OCI-LY3 (cell line): ENCODE measurements at regions not wholly inside any gene's neighbourhood (a gene's known extent, or its start where the extent isn't known, plus 50 kb on each side); places are given as distances from the start of the nearest gene placed in this dataset.

Experiments used
- H2AFZ ChIP-seq: fragments of 200-600, 300-600 bp; shearing (Covaris generic); 2 replicates; pipeline ENCODE4 v1.6.0; 2014; ENCODE audit warnings: antibody characterized with exemption, low read depth, low read length
- H3K27ac ChIP-seq: fragments of 200-600, 300-600 bp; sonication (generic); 2 replicates; pipeline ENCODE4 v1.5.1; 2014; ENCODE audit warnings: mild to moderate bottlenecking, low read length, moderate library complexity, mixed read lengths
- H3K27me3 ChIP-seq: fragments of 200-600, 300-600 bp; sonication (generic); 2 replicates; pipeline ENCODE4 v1.6.1; 2014; ENCODE audit warnings: low read depth, low read length, mixed read lengths
- H3K36me3 ChIP-seq: fragments of 200-600, 300-600 bp; sonication (generic); replicated peaks from 2 replicates; pipeline ENCODE3; 2014; ENCODE audit warnings: low read depth, low read length, mixed read lengths
- H3K4me1 ChIP-seq: fragments of 300-600, 200-600 bp; sonication (generic); 2 replicates; pipeline ENCODE4 v1.6.1; 2014; ENCODE audit warnings: low read length, mixed read lengths
- H3K4me2 ChIP-seq: fragments of 200-600, 300-600 bp; sonication (generic); 2 replicates; pipeline ENCODE4 v1.6.1; 2014; ENCODE audit warnings: low read length, mixed read lengths
- H3K4me3 ChIP-seq: fragments of 300-600, 200-600 bp; sonication (generic); 2 replicates; pipeline ENCODE4 v1.5.1; 2014; ENCODE audit warnings: antibody characterized with exemption, mild to moderate bottlenecking, low read length, moderate library complexity
- H3K79me2 ChIP-seq: fragments of 300-600, 200-600 bp; shearing (Covaris generic); 2 replicates; pipeline ENCODE4 v1.6.1; 2014; ENCODE audit warnings: mild to moderate bottlenecking, low read length, mixed read lengths
- H3K9ac ChIP-seq: fragments of 300-600, 200-600 bp; shearing (Covaris generic); 2 replicates; pipeline ENCODE4 v1.6.0; 2014; ENCODE audit warnings: mild to moderate bottlenecking, low read length, moderate library complexity
- H3K9me3 ChIP-seq: fragments of 200-600, 300-600 bp; shearing (Covaris generic); 2 replicates; pipeline ENCODE4 v1.6.1; 2014; ENCODE audit warnings: low read length, mixed read lengths; ENCODE audit not compliant: insufficient read depth
- H4K20me1 ChIP-seq: fragments of 200-600, 300-600 bp; sonication (generic); 2 replicates; pipeline ENCODE4 v1.6.1; 2016; ENCODE audit warnings: low read length, mixed read lengths; ENCODE audit not compliant: insufficient read depth
- EZH2phosphoT487 ChIP-seq: fragments of 200-600 bp; shearing (Covaris generic); IDR thresholded peaks from 2 replicates; pipeline ENCODE4 v1.6.1; 2018; ENCODE audit warnings: antibody characterized with exemption, mixed run types, low read depth
- TF ChIP-seq, protein P1 (sequence below): fragments of 200-600, 300-600 bp; sonication (generic); IDR thresholded peaks from 2 replicates; pipeline ENCODE4 v1.5.1; 2014; ENCODE audit warnings: antibody characterized with exemption, low read length, low read depth

DNA sequence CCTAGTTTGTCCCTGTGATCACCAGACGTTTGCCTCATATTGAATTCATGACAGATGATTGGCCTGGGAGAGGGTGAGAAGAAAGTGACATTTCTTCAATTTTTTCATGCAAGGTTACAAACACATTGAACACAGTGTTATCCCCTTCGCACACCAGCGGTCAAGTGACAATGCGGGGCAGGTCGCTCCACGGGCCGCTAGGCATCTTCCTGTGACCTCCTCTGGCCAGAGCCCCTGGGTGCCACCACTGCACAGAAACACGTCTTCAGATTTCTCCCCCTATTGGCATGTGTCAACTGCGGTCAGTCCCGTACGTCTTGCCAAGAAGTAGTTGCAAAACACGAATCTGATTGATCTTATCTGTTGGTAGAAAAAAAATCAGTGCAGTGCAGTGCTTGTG lies 97.1 kb downstream of the PXDC1 start:
- no peaks in the 10 kb centered on the region for H3K9me3 ChIP-seq
- H3K27me3 ChIP-seq = no peaks in the 10 kb centered on the region
- no peak overlapping the region for H3K4me3 ChIP-seq
- H4K20me1 ChIP-seq = no peaks in the 10 kb centered on the region
- H2AFZ ChIP-seq = no peak overlapping the region
- no peaks in the 10 kb centered on the region for H3K4me1 ChIP-seq
- H3K4me2 ChIP-seq = no peak overlapping the region
- H3K36me3 ChIP-seq = no peaks in the 10 kb centered on the region
- H3K9ac ChIP-seq = no peak overlapping the region
- H3K79me2 ChIP-seq = no peaks in the 10 kb centered on the region
- TF ChIP-seq EZH2phosphoT487 = no peak
- TF ChIP-seq, protein P1, sequence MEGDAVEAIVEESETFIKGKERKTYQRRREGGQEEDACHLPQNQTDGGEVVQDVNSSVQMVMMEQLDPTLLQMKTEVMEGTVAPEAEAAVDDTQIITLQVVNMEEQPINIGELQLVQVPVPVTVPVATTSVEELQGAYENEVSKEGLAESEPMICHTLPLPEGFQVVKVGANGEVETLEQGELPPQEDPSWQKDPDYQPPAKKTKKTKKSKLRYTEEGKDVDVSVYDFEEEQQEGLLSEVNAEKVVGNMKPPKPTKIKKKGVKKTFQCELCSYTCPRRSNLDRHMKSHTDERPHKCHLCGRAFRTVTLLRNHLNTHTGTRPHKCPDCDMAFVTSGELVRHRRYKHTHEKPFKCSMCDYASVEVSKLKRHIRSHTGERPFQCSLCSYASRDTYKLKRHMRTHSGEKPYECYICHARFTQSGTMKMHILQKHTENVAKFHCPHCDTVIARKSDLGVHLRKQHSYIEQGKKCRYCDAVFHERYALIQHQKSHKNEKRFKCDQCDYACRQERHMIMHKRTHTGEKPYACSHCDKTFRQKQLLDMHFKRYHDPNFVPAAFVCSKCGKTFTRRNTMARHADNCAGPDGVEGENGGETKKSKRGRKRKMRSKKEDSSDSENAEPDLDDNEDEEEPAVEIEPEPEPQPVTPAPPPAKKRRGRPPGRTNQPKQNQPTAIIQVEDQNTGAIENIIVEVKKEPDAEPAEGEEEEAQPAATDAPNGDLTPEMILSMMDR = no peak
- H3K27ac ChIP-seq = no peak overlapping the region

DNA sequence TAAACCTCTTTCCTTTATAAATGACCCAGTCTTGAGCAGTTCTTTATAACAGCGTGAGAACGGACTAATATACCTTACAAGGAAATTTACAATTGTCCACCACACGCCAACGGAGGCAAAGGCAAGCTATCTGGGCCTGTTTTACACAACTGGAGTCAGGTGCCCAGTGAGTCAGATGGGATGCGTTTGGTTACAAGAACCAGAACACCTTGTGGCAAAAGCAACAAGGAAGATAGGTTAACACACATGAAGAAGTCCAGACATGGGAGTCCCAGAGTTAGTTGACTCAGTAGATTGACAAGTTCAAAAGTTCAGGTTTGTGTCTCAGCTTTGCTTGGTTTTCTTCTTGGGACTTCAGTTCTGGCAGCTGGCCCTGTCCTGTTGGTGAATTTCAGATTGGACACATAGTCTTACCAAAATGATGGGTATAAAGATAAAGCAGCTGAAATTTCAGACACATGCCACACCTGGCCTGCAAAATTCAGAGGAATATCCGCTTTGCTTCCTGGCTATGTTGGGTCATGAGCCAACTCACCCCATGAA lies 97.9 kb downstream of the PXDC1 start:
- no peaks in the 10 kb centered on the region for H3K4me1 ChIP-seq
- no peaks in the 10 kb centered on the region for H3K36me3 ChIP-seq
- H3K9ac ChIP-seq = no peak overlapping the region
- H2AFZ ChIP-seq = no peak overlapping the region
- no peaks in the 10 kb centered on the region for H3K9me3 ChIP-seq
- H3K27ac ChIP-seq = no peak overlapping the region
- no peaks in the 10 kb centered on the region for H4K20me1 ChIP-seq
- H3K27me3 ChIP-seq = no peaks in the 10 kb centered on the region
- H3K79me2 ChIP-seq = no peaks in the 10 kb centered on the region
- no peak for TF ChIP-seq EZH2phosphoT487
- TF ChIP-seq, protein P1 = no peak
- H3K4me3 ChIP-seq = no peak overlapping the region
- H3K4me2 ChIP-seq = no peak overlapping the region

GRCh38 chr6:3651698-3652229 lies 99.7 kb downstream of the PXDC1 start:
- Histone ChIP-seq H3K36me3 (no peaks in the 10 kb centered on the region), H3K4me2 (no peak overlapping the region), H3K79me2 (no peaks in the 10 kb centered on the region), H3K9me3 (no peaks in the 10 kb centered on the region), H2AFZ (no peak overlapping the region), H4K20me1 (no peaks in the 10 kb centered on the region), H3K4me1 (no peaks in the 10 kb centered on the region), H3K9ac (no peak overlapping the region), H3K4me3 (no peak overlapping the region), H3K27ac (no peak overlapping the region), H3K27me3 (no peaks in the 10 kb centered on the region)
- TF ChIP-seq EZH2phosphoT487 = no peak
- TF ChIP-seq, protein P1 = no peak

DNA sequence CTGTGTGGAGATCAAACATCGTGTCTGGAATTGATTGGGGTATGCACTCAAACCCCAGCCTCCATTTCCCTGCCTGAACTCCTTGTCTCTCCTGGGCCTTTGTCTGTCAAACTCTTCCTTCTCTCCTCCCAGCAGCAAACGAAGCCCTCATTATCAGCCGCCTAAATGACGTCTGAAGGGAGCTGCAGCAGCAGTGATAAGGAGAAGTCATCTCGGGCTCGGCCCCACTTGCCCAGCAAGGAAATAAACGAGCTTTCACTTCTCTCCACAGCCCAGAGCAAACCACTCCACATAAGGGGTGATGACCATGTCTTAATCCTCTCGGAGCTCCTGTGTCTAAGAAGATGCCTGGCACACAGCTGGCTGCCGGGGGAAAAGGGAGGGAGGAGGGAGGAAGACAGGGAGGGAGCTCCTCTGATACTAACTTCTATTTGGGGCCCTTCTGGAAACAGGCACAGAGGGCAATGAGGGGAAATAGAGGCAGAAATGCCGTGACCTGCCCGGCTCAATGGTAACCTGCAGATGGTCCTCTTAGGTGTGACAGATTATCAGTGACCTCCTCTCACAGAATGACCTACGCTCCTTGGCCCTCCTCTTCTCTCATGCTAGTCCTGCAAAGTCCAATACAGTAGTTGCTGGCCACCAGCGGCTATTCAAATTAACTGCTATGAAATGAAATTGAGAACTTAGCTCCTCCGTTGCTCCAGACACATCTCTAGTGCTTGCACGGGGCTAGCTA lies 100.4 kb downstream of the PXDC1 start:
- Histone ChIP-seq H3K4me3 (no peak overlapping the region), H3K27me3 (no peaks in the 10 kb centered on the region), H4K20me1 (no peaks in the 10 kb centered on the region), H3K9ac (no peak overlapping the region), H3K9me3 (no peaks in the 10 kb centered on the region), H3K4me2 (no peak overlapping the region), H2AFZ (no peak overlapping the region), H3K79me2 (no peaks in the 10 kb centered on the region), H3K27ac (no peak overlapping the region), H3K36me3 (no peaks in the 10 kb centered on the region), H3K4me1 (no peaks in the 10 kb centered on the region)
- TF ChIP-seq, protein P1 = no peak
- no peak for TF ChIP-seq EZH2phosphoT487
